Hematopoietic multipotent progenitor cell treated with erythropoietin and hydrocortisone succinate and interleukin-3 and kit ligand, for 8 days (in vitro differentiated cells): ENCODE measurements at regions not wholly inside any gene's neighbourhood (a gene's known extent, or its start where the extent isn't known, plus 50 kb on each side); places are given as distances from the start of the nearest gene placed in this dataset.

Source experiments
- DNase-seq: peaks from one replicate; pipeline ENCODE4 v3.0.0-alpha.2; 2015

DNA sequence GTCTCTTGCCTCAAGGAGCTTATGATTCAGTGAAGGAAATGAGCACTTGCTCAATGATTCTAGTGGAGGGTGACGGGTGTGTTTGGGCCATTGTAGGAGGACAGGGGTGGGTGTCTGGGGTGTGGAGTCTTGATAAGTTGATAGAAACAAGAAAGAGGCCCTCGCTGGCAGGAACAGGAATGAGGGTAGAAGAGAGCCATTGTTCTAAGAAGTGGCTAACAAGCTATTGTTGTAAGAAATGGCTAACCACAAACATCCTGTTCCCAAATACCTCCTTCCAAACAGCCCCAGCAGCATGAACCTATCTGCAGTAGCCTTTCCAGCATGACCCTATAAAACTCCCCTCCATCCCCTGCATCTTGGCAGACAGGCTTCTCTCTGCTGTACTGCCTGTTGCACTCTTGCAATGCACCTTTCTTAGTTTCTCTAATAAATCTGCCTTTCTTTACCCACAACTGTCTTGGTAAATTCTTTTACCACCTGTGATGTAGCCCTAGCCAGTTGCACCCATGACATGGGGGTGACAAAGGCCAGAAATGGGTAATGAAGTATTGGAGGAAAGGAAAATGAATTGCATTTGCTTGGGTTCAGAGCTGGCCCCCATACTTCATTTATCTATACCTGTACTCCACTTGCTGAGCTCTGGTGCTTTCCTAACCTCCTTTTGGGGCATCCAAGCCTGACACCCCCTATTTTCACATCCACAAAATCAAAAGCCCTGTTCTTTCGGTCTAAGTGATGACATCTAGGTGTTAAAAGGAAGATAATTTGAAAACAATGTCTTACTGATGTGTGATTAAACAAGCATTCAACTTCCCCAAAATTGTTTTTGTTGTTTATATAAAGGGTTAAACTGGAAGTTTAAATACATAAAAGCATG is 389.1 kb downstream of the GRIN2B start:
- no peak for DNase-seq

DNA sequence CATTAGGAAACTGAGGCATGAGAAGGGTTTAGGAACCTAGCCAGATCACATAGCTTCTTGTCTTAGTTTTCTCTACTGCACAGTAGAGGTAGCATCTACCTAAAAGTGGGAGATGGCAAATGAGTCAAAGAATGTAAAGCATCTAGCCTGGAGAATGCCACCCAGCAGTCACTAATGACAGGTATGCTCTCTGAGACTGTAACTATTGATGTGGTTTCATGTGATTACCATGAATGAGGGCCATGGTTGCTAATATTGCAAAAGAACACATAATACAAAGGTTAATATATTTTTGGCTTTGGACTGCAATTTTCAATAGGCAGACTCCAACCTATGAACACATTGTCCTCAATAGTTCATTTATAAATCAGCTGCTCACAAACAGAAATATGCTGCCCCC is 389.9 kb downstream of the GRIN2B start:
- DNase-seq, result no peak

DNA sequence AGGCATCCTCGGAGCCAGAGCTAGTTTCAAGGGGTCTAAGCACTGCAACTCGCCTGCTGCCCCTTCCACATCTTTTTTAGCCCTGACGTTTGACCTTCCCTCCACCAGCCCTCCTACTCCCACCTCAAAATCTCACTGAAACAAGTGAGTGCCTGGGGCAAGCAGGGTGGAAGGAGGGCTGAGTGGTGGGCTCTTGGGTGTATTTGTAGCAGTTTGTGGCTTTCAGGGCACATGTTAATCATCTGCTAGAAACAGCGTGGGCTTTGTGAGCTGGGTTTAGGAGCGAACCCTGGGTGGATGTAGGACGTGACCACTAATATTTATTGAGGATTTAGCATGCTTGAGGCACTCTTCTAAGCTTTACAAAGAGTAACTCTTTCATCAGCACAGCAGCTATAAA is 390.3 kb downstream of the GRIN2B start:
- DNase-seq, result no peak

DNA sequence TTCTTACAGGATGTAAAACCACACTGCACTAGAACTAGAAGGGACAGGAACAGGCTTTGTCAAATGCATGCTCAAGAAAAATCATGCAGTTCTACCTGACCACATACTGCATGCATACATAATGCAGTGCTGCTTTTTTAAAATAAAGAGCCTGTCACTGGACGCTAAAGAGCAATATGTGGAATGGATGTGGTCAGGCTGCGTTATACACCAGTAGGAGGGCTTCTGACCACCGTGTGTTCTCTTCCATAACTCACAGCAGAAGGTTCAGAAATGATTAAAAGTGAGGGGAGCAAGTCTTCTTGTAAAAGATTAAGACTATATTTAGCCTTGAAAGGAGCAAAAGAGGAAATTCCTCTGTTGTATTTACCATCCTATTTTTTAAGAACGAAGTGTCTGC is 392.0 kb downstream of the EMP1 start:
- no peak for DNase-seq

DNA sequence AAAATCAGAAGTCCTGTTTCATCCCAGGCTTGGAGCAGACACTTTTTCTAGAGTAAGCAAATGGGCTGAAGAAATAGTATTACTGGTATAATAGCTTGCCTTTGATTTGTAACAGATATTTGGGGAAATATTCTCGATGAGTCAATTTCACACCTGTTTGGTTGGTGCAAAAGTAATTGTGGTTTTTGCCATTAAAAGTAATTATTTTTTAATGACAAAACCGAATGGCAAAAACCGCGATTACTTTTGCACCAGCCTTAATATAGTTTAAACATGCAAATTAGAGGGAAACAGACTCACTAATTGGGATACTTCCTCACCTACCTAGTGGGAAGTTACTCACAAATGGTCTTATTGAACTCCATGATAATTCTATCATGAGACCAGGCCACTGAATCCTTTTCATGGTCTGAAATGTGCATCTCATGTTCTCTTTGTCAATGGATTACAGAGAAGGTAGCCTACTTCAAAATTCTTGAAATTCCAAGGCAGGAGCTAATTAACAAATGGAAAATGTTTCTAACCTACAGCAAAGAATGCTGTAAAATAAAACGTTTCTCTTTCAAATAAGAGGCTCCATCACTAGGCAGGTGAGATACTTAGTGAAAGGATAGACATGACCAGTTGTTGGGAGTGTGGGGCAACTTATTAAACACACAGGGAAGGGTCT is 391.3 kb downstream of the EMP1 start:
- no peak for DNase-seq

DNA sequence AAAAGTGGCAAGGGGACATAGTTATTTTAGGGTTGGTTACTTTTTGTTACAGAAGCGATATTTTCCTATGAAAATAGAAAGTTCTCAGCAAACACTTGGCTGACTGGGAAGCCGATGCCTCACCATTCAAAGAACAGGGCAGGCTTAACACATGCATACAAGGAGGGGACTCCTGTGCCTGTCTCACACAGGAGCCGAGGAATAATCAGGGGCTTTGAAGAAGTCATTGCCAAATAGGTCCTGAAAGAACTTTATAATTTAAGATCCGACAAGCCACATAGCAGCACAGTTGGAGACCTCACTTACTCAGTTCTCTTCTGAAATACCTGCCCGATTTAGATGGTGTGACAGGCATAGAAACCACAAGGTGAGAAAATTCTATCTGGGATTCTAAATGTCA is 389.8 kb downstream of the EMP1 start:
- DNase-seq, result no peak

DNA sequence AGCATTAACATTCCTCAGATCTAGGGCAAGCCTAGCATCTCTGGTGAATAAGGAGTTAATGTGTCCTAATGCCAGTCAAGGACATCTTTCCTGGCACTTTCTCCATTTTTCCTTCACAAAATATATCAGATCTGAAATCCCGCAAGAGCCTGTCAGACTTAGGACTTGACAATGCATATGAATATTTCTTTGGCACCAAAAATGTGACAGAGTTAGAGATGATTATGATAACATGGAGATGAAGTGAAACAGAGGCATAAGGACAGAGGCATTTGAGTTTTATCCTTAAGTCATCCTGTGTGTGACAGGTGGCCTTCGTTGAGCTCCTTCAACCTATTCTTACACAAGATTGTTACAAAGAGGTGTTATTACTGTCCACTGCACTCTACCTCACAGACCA is 388.0 kb downstream of the EMP1 start:
- no peak for DNase-seq

DNA sequence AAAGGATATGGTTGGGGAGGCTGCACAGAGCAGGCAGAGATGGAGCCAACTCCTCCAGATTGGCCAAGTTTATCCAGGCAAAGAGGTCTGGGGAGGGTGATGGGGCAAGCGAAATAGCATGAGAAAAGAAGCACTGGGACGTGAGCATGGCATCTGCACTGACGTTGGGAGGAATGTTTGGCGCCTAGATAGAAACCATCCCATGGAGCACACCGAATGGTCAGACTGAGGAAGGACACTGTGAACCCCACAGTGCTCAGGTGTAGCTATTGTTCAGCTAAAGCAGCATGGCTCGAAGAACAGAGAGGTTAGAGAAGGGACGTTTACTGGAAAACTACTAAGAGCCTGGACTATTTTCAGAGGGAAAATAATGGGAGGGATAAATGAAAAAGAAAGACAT is 387.1 kb downstream of the EMP1 start:
- no peak for DNase-seq

DNA sequence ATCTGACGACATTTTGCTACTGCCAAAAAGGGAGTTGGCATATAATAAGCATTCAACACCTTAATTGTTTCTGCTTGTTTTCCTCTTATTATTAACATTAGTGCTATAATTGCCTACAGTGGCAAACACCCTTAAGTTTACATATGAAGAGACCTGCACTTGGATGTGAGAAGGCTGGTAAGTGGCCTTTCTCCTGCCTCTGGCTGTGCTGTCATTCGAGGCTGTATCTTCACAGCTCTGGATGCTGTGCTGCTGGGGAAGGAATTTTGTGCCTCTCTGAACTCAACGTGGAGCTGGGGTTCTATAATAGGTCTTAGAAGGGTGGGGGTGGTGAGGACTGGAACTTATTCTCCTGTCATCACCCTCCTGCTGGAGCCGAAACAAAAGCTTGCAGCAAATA is 385.9 kb downstream of the EMP1 start:
- no peak for DNase-seq

DNA sequence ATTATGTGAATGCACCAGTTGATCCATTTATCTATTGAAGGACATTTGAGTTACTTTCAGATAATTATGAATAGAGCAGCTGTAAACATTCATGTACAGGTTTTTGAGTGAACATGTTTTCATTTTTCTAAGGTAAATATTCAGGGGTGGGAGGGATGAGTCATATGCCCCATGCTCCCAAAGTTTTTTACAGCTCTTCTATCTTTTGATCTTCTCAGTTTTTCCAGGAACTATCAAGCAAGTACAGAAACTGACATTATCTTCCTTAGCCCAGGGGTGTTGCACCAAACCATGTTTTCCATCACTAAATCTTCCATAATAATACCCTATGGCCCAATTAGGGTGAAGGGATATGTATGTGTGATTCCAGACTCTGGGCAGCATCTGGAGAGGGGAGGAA is 384.5 kb downstream of the EMP1 start:
- no peak for DNase-seq

DNA sequence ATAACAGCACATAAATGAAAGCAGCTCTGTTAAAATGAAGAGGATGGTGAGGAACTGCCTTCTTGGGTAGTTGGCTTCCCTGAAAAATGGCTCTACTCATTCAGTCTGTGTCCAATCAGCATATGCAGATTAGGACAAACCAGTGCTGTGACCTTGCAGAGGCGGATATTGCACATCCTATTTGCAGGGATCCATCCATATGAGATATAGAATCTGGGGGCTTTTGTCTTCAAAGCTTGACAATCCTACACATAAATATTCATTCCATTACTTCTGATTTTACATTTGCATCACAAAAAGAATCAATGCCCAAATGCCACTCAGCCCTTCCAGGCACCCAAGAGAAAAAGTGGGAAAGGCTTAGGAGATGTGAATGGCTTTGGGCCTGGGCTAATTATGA is 383.7 kb downstream of the EMP1 start:
- no peak for DNase-seq

DNA sequence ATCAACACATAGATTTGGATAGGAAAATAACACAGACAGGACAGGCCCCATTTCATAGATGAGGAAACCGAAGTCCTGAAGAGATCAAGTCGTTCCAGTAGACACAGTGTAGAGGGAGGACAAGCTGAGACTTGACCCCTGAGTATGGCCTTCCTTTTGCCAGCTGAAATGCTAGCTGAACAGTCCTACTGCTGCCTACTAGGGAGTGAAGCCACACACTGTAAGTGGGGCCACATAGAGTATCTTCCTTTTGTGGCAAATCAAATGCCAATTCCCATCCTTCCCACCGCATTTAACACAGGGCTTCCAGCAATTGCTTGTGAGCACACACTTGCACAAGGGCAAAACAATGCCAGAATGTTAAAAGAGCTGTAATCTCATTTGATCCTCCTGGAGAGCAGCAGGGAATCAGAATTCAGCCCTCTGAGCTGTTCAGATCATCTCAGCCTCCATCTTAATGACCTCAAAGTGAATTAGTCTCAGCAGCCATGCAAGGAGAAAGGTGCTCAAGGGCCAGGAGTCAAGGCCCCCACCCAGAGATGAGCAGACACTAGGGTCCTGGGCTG is 380.5 kb downstream of the EMP1 start:
- DNase-seq, result no peak

DNA sequence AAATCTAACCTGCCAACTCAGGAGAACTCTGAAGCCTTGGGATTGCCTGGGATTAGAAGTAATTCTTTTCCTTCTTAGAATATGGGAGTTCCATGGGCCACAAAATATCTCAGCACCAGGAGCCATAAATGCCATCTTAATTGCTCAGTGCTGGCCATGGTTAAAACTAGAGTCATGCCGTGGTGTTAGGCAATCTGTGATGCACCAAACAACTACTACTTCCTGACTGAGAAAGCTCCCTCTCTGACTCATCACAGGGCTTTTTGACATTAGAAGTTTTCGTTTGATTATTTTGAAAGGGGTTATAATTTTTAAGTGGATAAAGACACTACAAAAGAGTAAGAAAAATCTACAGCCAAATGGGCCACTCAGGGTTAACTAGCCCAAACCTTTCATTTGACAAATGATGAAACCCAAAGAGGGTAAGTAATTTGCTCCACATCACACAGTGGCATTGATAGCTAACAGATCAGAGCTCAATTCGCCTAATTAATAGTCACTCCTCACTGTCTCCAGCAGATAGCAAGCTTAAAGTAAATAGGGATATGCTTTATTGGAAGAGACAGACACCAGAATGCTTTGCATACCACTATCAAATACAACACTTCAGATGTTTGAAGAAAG is 377.3 kb downstream of the EMP1 start:
- DNase-seq, result no peak

DNA sequence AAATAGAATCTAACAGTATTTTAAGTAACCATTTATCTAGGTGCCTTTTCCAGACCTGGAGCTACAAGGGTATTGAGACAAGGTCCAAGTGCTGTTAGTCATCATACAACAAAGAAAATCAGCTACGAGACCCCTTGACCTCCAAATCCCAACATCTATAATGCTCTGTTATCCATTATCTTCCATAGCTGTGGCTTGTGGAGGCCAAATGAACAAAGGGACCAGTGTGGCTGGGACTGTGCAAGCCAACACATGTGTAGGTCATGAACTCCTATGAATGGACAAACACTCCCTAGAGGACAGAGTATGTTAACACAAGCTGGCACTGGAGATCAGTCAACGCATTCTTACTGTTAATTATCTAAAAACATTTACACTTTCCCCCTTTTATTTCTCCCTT is 374.5 kb downstream of the EMP1 start:
- DNase-seq, result no peak

DNA sequence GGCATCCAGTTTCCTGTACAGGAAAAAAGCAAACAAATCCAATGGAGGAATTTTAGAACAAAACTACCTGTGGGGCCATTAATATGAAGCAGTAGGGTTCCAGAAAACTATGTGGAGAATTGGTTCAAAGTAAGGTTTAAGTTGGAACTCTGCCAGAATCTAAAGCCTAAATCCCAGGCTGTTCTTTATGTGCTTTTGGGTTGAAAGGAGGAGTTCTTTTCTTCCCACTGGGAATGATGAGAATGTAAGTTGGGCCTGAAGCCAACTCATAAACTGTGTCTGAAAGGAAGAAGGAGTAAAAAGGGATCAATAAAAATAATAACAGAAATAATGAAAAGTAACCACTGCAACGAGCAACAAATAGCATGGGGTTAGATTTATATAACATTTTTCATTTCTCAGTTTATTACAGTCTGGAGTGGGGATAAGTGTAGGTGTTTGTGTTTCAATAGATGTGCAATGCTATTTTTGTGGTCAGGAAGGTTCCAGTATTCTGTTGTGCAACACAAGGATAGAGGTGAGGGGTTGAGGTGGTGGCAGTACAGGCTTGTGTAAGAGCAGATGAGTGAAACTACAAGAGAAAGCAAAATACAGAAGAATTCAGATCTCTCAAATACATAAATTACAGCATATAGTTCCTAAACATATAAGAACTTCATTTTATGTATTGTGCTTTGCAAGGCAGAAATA is 373.6 kb downstream of the EMP1 start:
- no peak for DNase-seq

DNA sequence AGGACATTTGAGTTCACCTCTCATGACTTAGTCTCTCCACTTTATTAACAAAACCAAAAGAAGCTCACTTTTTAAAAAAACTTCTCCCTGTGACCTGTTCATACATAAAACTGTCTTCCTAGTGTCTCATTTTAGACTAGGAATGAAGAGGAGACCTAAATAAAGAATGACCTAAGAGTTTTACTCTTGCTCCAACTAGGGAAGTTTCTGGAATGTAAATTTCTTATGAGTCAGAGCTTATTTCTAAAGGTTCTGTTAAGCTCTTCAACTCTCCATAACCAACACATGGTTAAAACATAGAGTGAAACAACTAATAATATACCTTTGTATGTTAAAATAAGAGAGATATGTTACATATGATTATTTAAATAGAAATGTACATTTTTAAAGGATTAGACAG is 369.8 kb downstream of the EMP1 start:
- DNase-seq, result no peak

DNA sequence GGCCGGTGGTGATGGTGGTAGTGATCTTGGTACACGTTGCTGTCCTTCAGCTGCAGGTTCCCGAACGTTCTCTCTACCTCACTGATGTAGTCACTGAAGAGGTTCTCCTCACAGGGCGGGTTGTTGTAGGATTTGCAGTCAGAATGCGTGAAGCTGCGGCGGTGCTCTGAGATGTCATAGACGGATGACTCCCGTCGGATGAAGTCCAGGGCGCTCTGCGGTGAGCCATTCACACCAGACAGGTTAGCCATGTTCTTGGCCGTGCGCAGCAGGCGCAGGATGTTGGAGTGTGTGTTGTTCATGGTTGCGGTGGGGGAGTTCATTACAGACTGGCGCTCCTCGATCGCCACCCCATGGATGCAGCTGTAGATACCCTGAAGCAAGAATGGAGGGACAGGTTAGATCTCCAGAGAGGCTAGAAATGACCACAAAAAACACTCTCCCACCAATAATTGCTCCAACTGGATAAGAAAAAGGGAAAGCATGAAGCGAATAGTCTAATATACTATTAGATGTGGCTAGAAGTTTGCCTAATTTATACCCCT is 367.8 kb downstream of the EMP1 start:
- no peak for DNase-seq

DNA sequence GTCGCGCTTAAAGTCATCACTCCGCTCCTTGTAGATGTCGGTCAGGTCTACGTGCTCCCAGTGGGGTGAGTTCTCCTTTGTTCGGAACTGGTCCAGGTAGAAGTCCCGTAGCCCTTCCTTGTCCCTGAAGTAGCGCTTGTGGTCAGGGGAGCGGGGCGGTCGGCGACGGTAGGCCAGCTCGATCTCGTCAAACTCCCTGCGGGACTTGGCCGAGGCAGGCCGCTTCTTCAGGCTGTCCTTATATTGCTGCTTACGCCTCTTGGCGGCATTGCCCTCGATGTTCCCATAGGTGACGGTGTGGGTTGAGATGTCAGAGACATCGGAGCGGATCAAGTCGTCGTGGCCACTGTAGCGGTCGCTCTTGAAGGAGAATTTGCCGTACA is 367.2 kb downstream of the EMP1 start:
- no peak for DNase-seq

DNA sequence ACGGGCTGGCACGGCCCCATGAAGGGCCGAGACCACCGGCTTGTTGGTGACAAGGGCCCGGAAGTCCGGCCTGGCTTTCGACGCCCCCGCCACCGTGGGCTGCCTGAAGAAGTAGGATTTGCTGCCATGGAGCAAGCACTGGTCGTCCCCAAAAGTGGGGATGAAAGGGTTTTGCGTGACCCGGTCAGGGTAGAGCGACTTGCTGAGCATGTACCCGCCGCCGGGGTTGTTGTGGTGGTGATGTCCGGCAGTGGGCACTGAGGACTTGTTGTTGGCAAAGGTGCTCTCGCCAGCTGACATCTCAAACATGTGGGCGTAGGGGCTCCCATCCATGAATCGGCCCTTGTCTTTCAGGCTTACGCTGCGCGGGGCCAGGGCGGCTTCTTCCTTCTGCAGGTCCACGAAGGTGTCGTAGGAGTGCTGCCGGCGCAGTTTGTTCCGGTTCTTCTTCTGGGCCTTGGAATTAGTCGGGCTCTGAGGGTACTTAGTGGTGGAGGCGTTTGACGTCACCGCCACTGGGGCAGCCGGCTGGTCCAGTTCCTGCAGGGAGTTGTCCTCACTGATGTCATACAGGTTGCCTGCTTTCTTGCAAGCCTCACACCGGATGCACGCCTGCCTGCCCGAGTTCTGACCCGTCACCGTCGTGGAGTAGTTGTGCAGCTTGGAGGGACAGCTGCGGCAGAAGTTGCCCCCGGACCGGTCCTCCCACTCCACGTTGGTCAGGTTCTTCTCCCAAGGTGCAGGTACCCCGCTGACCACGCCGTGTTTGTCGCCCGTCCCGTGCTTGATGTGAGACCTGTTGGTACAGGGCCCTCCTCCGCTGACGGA is 366.6 kb downstream of the EMP1 start:
- DNase-seq, result no peak

DNA sequence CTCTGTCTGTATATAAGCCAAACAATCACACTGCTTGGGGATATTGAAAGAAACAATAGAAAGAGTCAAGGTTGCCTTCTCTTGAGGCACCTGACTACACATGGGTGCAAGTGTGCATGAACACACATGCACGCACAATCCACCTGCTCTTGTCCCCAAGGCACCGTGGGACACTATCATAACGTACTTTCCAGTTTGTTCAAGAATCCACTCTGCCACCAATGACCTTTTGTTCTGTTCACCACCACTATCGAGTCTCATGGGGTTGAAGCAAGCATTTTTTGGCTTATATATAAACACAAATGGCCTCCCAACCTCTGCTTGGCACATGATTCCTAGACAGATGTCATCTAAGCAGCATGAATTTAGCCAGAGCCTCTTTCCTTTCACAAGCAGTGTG is 365.4 kb downstream of the EMP1 start:
- DNase-seq, result no peak

DNA sequence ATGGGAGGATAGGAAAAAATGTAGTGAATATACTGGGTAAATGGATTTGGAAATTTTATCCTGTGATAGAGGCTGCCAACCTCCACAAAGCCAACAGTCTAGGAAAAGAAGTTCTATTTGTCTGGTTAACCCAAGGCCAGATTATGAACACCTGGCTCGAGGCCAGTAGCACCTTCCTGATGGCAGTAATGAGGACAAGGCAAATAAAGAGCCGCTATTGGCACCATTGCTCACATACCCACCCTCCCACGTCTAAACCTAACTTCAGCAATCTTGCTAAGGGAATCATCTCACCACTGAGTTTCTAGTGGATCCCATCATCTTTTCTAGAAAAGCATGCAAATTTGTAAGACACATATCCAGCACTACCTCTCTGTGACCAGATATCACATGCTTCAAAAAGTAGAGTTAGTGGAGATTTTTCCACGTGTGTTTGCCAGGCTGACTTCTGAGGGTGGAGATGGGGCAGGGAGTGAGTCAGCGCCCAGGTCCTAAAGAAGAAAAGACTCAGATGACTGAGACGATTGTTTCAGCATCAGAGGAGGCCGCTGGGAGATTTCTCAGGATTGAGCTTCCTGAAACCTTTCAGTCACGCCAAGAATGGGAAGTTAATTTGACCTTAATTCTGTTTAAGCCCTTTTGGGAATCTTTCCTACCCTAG is 362.9 kb downstream of the EMP1 start:
- no peak for DNase-seq

DNA sequence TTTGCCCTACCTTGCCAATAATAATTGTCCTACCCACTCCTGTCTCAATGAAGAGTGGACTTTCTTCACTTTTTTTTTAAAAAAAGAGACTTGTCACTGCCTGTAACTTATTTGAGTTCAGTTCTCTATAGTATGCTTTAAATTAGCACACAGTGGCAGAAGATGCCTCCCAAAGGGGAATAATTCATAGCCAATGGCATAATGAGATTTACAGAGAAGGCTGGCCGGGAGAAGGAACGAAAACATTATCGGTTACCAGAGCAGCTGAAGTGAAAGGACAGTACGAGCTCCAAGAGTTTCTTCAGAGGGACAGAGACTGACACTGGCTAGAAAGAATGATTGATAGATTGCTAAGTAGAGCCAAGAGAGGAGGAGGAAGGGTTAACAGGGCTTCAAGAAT is 356.3 kb downstream of the EMP1 start:
- no peak for DNase-seq
